Cardiac fibroblast (primary cell): ENCODE measurements at regions not wholly inside any gene's neighbourhood (a gene's known extent, or its start where the extent isn't known, plus 50 kb on each side); places are given as distances from the start of the nearest gene placed in this dataset.

ENCODE experiments used
- DNase-seq, 2 donors: peaks; one replicate each; pipeline versions ENCODE4 v3.0.0 to v3.0.0-alpha.2; 2010; ENCODE audit warnings: low read depth in 2 of 2
- H3K4me3 ChIP-seq, 2 donors: replicated peaks in 1 of 2; 1 replicate in 1 of 2; 2 replicates in 1 of 2; pipeline ENCODE4 v1.5.1; 2011; ENCODE audit warnings: low read depth in 2 of 2, low read length in 2 of 2, mild to moderate bottlenecking in 2 of 2, moderate library complexity in 1 of 2
- TF ChIP-seq, protein P1 (sequence below): IDR thresholded peaks from one replicate; pipeline ENCODE4 v1.5.1; 2011; ENCODE audit warnings: low read depth, mild to moderate bottlenecking, low read length, inconsistent platforms

DNA sequence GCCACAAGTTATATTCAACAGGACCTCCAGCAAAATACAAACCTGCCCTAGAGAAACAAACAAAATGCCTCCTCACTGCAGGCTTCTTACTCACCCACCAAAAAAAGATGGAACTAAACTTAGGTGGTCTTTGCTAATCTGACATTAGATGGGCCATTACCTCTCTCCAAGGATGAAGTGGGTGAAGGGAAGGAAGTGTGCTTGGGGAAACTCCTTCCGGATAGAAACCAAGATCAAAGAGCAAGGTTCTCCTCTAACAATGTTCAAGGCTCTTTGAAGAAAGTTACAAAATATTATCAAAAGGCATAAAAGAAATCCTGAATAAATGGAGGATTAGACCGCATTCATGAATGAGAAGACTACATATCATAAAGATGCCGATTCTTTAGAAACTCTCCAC lies 187.5 kb downstream of the ADSS2 start:
- DNase-seq: no peak
- TF ChIP-seq, protein P1, sequence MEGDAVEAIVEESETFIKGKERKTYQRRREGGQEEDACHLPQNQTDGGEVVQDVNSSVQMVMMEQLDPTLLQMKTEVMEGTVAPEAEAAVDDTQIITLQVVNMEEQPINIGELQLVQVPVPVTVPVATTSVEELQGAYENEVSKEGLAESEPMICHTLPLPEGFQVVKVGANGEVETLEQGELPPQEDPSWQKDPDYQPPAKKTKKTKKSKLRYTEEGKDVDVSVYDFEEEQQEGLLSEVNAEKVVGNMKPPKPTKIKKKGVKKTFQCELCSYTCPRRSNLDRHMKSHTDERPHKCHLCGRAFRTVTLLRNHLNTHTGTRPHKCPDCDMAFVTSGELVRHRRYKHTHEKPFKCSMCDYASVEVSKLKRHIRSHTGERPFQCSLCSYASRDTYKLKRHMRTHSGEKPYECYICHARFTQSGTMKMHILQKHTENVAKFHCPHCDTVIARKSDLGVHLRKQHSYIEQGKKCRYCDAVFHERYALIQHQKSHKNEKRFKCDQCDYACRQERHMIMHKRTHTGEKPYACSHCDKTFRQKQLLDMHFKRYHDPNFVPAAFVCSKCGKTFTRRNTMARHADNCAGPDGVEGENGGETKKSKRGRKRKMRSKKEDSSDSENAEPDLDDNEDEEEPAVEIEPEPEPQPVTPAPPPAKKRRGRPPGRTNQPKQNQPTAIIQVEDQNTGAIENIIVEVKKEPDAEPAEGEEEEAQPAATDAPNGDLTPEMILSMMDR: no peak

DNA sequence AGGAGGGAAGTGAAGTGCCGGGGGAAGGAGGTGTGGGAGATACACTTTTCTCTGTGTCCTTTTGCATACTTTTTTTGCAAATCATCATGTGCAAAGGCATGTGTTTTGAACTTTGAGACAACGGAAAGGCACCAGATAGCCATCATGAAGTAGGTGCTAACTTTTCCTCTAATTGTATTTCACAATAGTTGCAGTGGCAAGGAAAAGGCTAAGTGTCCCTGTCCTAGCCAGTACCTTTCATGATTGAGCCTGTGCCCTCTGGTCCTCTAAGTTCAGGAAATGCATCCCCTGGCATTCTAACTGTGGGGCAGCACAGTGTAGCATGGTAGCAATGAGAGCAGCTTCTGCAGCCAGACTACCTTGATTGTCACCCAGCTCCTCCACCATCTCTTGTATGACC lies 186.2 kb downstream of the ADSS2 start:
- TF ChIP-seq, protein P1: no peak
- DNase-seq: no peak
- no peak overlapping the region for H3K4me3 ChIP-seq

More for the DNA sequence above, 187.5 kb downstream of the ADSS2 start:
- no peak overlapping the region for H3K4me3 ChIP-seq

DNA sequence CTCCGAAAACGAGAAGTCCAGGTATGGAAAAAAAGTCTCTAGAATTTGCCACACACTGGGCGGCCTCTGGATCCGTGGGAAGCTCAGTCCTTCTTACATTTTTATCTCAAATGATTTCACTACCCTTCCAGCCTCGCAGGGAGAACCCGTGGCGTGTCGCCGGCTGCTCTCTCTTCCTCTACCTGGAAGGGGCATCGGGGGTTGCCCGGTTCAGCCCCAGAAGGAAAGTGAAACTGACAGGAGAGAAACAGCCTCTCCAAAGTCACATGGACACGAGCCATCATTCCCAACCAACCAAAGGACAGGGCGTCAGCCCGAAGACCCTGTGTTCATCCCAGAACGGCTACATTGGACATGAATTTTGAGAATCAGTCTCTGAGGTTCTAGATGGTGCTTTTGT lies 182.5 kb downstream of the ADSS2 start:
- no peak for DNase-seq
- TF ChIP-seq, protein P1: no peak
- H3K4me3 ChIP-seq: no peak overlapping the region

DNA sequence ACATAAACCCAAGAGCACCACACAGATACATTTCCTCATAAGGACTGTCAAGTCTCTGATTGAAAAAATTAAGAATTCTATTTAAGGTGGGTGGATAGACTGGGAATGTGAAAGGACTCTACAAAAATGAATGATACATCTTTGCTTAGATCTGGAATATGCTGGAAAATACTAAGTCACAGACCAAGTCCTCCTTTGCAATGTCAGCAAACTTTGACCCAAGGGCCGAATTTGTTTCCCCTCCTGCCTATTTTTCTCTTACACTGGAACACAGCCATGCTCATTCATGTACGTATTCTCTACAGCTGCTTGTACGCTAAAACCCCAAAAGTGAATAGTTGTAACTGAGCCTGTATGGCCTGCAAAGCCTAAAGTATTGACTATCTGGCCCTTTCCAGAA lies 180.7 kb downstream of the ADSS2 start:
- no peak for DNase-seq
- TF ChIP-seq, protein P1: no peak
- no peak overlapping the region for H3K4me3 ChIP-seq

DNA sequence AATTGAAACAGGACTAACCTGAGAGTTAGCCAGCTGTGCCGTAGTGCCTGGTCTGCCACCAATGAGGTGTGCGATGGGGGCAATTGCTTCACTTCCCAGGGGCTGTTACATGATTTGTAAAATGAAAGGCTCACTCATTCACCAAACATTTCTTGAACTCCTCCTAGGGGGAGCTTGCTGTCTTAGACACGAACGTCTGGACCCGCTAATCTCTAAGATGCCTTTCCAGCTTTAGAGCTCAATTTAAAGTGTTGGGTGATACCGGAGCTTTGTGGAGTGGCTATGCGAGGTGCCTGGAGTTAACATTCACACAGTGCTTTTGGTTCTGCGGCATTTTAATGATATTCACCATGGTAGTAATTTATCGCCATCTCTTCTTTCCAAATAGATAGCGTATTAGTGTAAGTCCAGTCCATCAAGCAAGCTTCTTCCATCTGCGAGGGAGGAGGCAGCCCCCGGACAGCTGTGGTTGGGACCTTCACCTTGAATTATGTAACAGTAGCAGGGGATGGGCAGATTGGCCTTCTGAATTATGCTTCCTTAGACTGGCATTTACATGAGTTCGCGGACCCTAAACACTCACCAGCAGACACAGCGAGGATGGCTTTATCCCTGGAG lies 179.9 kb downstream of the ADSS2 start:
- no peak for DNase-seq
- H3K4me3 ChIP-seq: no peak overlapping the region
- TF ChIP-seq, protein P1: no peak

DNA sequence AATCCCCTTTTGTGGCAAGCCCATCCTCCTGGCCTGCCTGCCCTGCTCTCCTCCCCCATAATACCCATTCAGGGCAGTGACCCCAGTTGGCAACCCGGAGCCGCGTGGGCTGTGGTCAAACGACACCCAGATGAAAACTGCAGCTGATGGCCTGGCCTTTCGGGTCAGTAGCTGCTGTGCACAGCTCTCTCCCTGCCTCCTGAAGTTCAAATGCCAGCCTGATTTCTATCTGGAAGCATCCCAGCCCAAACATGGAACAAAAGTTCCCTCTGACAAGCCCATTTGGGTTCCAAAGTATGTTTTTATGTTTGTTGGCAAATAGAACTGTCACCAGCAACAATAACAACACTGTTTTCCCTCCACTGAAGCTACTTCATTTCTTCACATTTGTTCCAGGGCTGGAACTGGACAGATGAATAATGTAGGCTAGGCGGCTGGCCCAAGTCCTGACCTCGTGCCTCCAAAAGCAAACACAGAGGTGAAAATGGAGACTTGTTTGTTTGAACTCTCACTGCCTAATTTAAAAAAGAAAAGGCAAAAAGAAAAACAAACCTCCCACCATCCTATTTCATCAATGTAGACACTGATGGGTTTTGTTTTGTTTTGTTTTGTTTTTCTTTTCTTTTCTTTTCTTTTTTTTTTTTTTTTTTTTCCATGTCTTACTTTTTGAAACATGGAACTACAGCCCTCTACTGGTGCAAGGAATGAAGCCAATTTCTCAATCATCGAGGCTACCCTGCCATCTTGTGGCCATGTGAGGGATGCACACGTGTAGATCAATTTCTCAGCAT lies 179.0 kb downstream of the ADSS2 start:
- TF ChIP-seq, protein P1: peak; percentile 93

More for the DNA sequence above, 179.0 kb downstream of the ADSS2 start:
- no peak overlapping the region for H3K4me3 ChIP-seq
- peak; percentile 93 to 95 for DNase-seq
